Stimulated activated CD8-positive, alpha-beta memory T cell treated with anti-CD3 and anti-CD28 coated beads, Interleukin-7, amount 100 ng/mL, for 1 hour (primary cell): ENCODE measurements at regions not wholly inside any gene's neighbourhood (a gene's known extent, or its start where the extent isn't known, plus 50 kb on each side); places are given as distances from the start of the nearest gene placed in this dataset.
"Not testable (repeated sequence)": the region's sequence is repeated elsewhere in the genome, so short reads cannot be mapped to it uniquely, and the experiment has no call there.

Experiments
- DNase-seq, 2 donors: peaks; one replicate each; pipeline ENCODE4 v3.0.0-alpha.2; 2020; ENCODE audit warnings: low read depth in 2 of 2

GRCh38 chr9:117775591-117775990, 71.4 kb downstream of the TLR4 start:
- no peak for DNase-seq

DNA sequence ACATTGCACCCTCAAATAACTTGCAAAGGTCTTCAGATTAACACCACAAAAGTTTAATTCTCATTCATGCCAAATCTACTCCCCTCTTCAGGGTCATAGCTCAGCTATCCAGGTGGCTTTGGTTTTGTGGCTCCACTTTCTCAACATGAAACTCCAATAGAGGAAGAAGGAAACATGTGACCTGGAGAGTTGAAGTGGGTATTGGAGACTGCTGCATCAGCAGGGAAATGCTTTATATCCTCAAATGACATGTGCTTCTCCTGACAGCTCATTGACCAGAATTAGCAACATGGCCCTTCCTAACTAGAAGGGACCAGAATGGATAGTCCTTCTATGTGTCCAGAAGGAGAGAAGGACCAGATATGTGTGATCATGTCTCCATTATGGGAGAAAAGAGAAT, 73.6 kb downstream of the TLR4 start:
- no peak for DNase-seq

DNA sequence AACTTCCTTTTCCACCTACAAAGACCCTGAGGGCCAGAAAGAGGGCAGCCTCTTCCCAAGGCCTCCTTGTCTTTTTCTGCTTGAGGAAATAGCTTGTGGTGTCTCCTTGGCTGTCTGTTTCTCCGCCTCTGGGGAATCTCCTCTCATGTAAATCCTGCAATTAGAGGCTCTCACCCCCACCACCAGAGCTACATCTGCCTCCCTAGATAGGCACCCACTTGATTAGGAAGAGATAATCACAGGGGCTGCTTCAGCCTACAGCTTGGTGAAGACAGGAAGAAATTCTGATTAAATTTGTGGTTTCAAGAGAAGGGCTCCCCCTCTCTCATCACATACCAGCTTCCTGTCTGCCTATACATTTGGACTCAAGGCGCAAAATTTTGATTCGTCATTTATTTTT, 75.6 kb downstream of the TLR4 start:
- DNase-seq = no peak

GRCh38 chr9:117782931-117783788, 79.0 kb downstream of the TLR4 start:
- DNase-seq = peak; percentile 5 to 26

DNA sequence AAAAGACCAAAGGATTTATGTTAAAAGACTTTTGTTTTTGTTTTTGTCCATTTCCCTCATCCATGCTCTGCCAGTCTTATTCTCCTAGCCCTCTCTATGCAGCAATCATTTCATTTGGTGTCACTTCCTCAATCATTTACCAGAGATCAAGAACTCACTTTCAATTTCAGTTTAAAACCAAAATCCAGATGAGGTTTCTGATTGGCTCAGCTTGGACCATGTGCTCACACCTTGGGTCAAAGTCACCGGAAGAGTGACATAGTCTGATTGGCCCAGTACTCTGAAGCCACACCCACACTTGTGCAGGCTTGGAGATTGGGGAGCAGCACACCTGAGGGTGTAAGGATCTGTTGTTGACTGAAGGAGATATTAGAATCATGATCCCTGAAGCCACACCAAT, 79.6 kb downstream of the TLR4 start:
- DNase-seq = no peak

- no peak for DNase-seq
Observed at GRCh38 chr9:117784996-117785395, 80.8 kb downstream of the TLR4 start.

DNA sequence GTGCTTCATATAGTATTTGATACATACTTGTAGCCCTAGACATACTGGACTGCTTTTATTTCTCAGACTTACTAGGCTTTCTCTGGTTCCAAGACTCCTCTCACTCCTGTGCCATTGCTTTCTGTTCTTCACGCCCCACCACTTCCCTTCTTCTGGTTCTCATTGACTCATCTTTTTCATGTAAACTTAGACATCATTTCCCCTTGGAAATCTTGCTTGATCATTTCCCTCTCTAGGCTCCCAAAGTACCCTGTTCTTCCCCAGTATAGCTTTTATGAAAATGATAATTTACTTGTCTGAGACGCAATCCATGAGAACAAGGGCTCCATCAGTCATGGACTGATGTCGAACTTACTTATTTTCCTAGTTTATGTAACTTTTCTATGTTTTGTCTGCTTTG, 83.5 kb downstream of the TLR4 start:
- no peak for DNase-seq

DNA sequence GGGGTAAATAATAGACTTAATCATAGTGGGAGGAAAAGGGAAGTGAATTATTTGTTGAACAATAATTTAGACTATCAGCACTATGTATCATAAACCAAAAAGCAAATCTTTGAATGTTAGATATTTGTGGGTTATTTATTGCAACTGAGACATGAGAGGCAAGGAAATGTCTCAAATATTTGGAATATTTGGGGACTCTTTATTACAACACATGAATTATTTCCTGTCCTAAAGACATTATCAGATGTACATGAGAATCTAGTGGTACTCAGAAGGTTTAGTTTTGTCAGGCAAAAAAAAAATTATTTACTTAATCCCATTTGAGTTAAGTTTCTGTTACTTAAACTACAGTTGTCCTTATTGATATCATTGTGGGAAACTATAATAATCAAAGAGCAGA, 91.1 kb downstream of the TLR4 start:
- DNase-seq = no peak

- DNase-seq = no peak
Observed at GRCh38 chr9:117796681-117797080, 92.5 kb downstream of the TLR4 start.

GRCh38 chr9:117800389-117800788, 96.2 kb downstream of the TLR4 start:
- DNase-seq = no peak

DNA sequence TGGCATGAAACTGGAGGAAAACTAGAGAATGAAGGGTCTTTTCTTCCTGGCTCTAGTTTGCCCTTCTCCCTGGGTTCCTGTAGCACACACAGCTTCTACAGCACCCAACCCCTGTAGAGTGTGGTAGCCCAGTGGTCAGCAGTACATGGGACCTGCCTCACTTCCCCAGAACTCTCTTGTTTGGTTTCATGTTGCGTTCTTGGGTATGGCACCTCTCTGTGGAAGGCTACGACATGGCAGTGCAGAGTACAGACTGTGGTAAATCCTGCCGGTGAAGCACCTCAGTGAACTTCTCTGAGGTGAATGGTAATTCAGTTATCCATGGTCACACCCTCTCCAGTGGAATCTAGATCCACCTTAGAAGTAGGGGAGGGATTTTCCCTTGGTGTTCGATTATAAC, 105.5 kb downstream of the TLR4 start:
- no peak for DNase-seq

- DNase-seq = no peak
Observed at GRCh38 chr9:117815315-117815714, 111.1 kb downstream of the TLR4 start.

DNA sequence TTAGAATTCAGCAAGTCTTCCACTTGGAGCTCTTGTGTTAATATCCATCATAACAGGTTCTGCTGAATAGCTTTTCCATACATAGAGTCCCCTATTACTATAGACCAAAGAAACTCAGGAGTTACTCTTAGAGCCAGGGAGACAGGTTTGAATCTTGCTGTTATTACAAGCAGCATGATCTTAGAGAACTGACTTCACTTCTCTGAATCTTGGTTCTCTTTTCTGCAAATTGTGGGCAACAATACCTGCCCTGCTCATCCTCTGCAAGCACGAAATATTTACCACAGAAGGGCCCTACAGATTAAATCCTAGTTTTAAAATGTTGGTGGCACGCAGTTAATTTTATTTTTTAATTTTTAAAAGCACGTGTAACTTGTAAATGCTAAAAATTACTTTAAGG, 111.7 kb downstream of the TLR4 start:
- no peak for DNase-seq

- no peak for DNase-seq
Observed at GRCh38 chr9:117821954-117822353, 117.8 kb downstream of the TLR4 start.

GRCh38 chr9:117823576-117823975, 119.4 kb downstream of the TLR4 start:
- DNase-seq = no peak

- DNase-seq = peak; percentile 3 to 11
Observed at GRCh38 chr9:117825609-117826347, 121.6 kb downstream of the TLR4 start.

DNA sequence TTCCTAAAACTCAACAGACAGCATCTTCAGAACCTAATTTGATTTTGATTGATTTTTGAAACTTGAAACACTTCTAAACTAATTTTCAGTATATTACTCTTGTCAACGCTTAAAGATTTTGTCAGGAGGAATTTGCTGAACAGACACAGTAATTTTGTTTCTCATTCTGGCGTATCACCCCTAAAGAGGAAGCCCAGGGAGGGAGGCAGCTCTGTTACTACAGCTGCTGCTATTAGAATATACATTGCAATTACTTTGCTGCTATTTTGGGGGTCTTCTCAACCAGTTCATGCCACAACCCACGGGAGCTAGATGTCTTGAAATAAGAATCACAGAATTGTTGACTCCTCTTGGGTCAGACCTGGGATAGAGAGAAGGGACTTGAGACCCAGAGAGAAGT, 122.6 kb downstream of the TLR4 start:
- DNase-seq = no peak

DNA sequence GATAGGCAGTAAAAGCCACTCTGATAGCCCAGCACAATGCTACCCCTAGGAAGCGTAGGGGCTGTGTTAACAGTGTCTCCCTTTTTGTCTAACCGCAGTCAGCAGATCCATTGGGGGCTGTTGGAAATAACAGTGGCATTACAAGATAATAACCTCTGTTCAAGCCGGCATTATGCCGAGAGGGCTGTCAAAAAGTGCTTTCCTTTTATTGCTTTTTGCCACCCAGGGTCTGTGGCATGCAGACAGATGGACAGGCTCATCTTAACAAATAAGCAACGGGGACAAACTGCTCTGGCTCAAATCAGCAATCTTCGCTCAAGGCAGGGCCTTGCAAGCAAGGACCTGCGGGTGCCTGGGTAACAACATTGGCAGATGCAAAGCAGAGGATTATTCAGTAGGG, 123.3 kb downstream of the TLR4 start:
- no peak for DNase-seq

GRCh38 chr9:117828466-117828865, 124.3 kb downstream of the TLR4 start:
- no peak for DNase-seq

- no peak for DNase-seq
Observed at GRCh38 chr9:117835798-117836197, 131.6 kb downstream of the TLR4 start.

DNA sequence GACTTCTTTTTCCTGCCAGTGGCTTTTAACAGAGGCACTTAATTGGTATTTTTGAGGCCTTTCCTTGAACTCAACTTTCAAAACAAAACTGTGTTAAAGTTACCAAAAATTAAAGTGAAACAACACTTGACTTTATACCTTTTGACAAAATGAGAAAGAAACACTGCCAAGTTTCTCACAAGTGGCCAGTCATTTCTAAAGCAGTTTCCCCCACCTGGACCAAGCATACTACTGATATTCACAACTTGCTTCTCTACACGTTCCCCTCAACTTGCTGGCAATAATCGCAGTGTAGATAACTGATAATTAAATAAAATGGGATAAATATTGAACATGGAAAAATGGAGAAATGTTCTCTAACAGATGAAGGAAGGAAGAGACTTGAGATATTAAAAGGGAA, 135.7 kb downstream of the TLR4 start:
- no peak for DNase-seq

- not testable (repeated sequence) for DNase-seq
Observed at GRCh38 chr9:117851836-117852461, 147.7 kb downstream of the TLR4 start.

DNA sequence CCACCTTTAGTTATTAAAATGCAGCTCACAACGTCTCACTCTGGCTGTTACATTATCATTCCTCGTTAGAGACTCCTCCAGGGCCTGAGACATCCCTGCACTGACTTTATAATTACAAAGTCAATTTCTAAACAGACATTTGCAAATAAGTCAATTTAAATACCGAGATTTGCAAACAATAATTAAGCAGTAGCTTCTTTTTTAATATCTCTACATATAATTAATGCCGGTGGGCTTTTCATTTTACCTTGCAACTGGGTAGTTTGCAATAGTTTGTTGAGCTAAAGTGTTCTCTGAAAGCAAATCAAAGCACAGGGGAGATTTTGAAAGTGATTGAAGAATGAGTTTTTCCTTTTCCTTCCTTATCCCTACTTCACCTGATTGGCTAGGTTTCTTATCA, 154.4 kb downstream of the TLR4 start:
- DNase-seq = no peak
